GM12878 (cell line): ENCODE measurements at regions not wholly inside any gene's neighbourhood (a gene's known extent, or its start where the extent isn't known, plus 50 kb on each side); places are given as distances from the start of the nearest gene placed in this dataset.
"Not testable (repeated sequence)": the region's sequence is repeated elsewhere in the genome, so short reads cannot be mapped to it uniquely, and the experiment has no call there.

Source experiments
- ASH2L ChIP-seq: fragments of 300-600, 200-600 bp; sonication (generic); IDR thresholded peaks from 2 replicates; pipeline ENCODE4 v1.6.1; 2017; ENCODE audit warnings: low read depth, mild to moderate bottlenecking, borderline replicate concordance
- CTCF ChIP-seq, 3 experiments: IDR thresholded peaks in 2 of 3; conservative IDR thresholded peaks in 1 of 3; 2 replicates each; pipeline ENCODE4 v1.5.1; 2011; ENCODE audit warnings: low read depth in 3 of 3, low read length in 3 of 3, mild to moderate bottlenecking in 3 of 3, control low read depth in 2 of 3, moderate library complexity in 2 of 3, inconsistent platforms in 1 of 3, mixed read lengths in 1 of 3; ENCODE audit not compliant: control insufficient read depth in 2 of 3, insufficient read depth in 1 of 3; ENCODE audit errors: extremely low read depth in 1 of 3
- ESRRA ChIP-seq: IDR thresholded peaks from 2 replicates; pipeline ENCODE4 v1.6.1; 2012; ENCODE audit warnings: mild to moderate bottlenecking, low read length, improper control_type of control experiment
- HDGF ChIP-seq: fragments of 450-650 bp; IDR thresholded peaks from 2 replicates; pipeline ENCODE4 v1.6.1; 2016; ENCODE audit warnings: antibody characterized with exemption
- KLF5 ChIP-seq: fragments of 450-650 bp; IDR thresholded peaks from 2 replicates; pipeline ENCODE4 v1.6.1; 2014; ENCODE audit warnings: mild to moderate bottlenecking; ENCODE audit not compliant: partially characterized antibody
- MTA2 ChIP-seq: fragments of 450-650 bp; IDR thresholded peaks from 2 replicates; pipeline ENCODE4 v1.6.1; 2016; ENCODE audit warnings: low read depth, mild to moderate bottlenecking, moderate library complexity
- MXI1 ChIP-seq: fragments of 150-350 bp; IDR thresholded peaks from 2 replicates; pipeline ENCODE4 v1.6.1; 2011; ENCODE audit warnings: low read depth, mild to moderate bottlenecking, inconsistent platforms, low read length, improper control_type of control experiment
- POLR2A ChIP-seq: IDR thresholded peaks from 2 replicates; pipeline ENCODE4 v1.6.1; 2011; ENCODE audit warnings: low read depth, mild to moderate bottlenecking, low read length
- POLR2AphosphoS5 ChIP-seq: IDR thresholded peaks from 2 replicates; pipeline ENCODE4 v1.6.1; 2011; ENCODE audit warnings: mild to moderate bottlenecking, low read length, inconsistent platforms
- RFX5 ChIP-seq: IDR thresholded peaks from 2 replicates; pipeline ENCODE4 v1.6.1; 2011; ENCODE audit warnings: low read depth, low read length, improper control_type of control experiment
- SREBF2 ChIP-seq: IDR thresholded peaks from 2 replicates; pipeline ENCODE4 v1.6.1; 2012; ENCODE audit warnings: mild to moderate bottlenecking, low read length

GRCh38 chr2:234360313-234360975 lies 136.4 kb downstream of the ARL4C start:
- not testable (repeated sequence) for TF ChIP-seq HDGF; SREBF2; POLR2A; CTCF (IDR thresholded peaks at IDR 0.05 in 2 of 3, conservative IDR thresholded peaks at IDR 0.05 in 1 of 3; ENCODE audit: control insufficient read depth in 2 of 3, extremely low read depth in 1 of 3, insufficient read depth in 1 of 3, low read depth in 3 of 3, low read length in 3 of 3); POLR2AphosphoS5; KLF5; ASH2L; MTA2; RFX5; MXI1; ESRRA
